ENCODE measurements at regions not wholly inside any gene's neighbourhood (a gene's known extent, or its start where the extent isn't known, plus 50 kb on each side); places are given as distances from the start of the nearest gene placed in this dataset.

DNA sequence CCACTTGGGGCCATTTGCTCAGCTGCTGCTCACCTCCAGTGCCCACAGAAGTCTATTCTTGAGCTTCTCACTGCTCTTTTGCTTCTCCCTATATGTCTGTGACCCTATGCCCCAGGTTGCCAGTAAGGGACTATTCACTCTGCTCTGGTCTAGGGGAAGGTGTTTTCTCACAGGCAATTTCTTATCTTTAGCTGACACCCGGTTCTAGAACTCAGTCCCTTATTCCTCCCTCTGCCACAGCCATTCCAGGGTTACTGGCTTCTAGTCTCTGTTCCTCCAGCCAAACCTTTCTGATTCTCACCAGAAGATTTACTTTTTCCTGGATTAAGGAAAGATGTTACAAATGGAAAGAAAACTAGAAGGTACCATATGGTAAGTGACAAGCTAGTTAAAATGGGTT is 574.0 kb downstream of the NTRK3 start:
- Mint-ChIP-seq H3K4me1 (ENCODE audit: low read depth) (peaks cover 12% of the 10 kb centered on the region), H3K9me3 (peaks cover 12% of the 10 kb centered on the region), H3K36me3 (ENCODE audit: low read depth) (no peaks in the 10 kb centered on the region), H3K27ac (no peak overlapping the region), H3K27me3 (no peaks in the 10 kb centered on the region), H3K4me3 (no peak overlapping the region)
- no peak for ATAC-seq (ENCODE audit: poor library complexity)
- TF ChIP-seq CTCF (IDR thresholded peaks at IDR 0.05), result no peak
- CTCF ChIA-PET, result no interaction called here
- Histone ChIP-seq H3K27me3 (ENCODE audit: control insufficient read depth in 1 of 2, insufficient read depth in 2 of 2, low read length in 2 of 2) (no peaks in the 10 kb centered on the region), H3K9me3 (ENCODE audit: control insufficient read depth in 1 of 2, insufficient read depth in 1 of 2, low read length in 2 of 2) (peaks cover 3 to 5% of the 10 kb centered on the region in 2 experiments), H3K4me1 (ENCODE audit: insufficient read depth, low read length) (peaks cover 17% of the 10 kb centered on the region), H3K36me3 (ENCODE audit: insufficient read depth, low read length) (no peaks in the 10 kb centered on the region), H3K27ac (ENCODE audit: low read depth in 1 of 2, low read length in 2 of 2) (no peak overlapping the region), H3K4me3 (ENCODE audit: low read length) (no peak overlapping the region)
- intact Hi-C loops (cut with DNase I, micrococcal nuclease), result no loop called here
- no peak for DNase-seq
- POLR2A ChIA-PET, result no interaction called here

GRCh38 chr15:87681104-87681503 is 575.4 kb downstream of the NTRK3 start:
- H3K36me3 ChIP-seq (ENCODE audit: insufficient read depth, low read length), result no peaks in the 10 kb centered on the region
- H3K27ac Mint-ChIP-seq, result no peak overlapping the region
- peaks cover 12% of the 10 kb centered on the region for H3K4me1 Mint-ChIP-seq (ENCODE audit: low read depth)
- H3K36me3 Mint-ChIP-seq (ENCODE audit: low read depth), result no peaks in the 10 kb centered on the region
- DNase-seq (peak in 3 of 14 experiments; percentile 9 to 59 (median 21)), ATAC-seq (ENCODE audit: poor library complexity) (peak; percentile 49)
- H3K9me3 Mint-ChIP-seq, result peaks cover 14% of the 10 kb centered on the region
- no peak overlapping the region for H3K4me3 ChIP-seq (ENCODE audit: low read length)
- no peak overlapping the region for H3K4me3 Mint-ChIP-seq
- POLR2A ChIA-PET, result no interaction called here
- H3K27me3 ChIP-seq (ENCODE audit: control insufficient read depth in 1 of 2, insufficient read depth in 2 of 2, low read length in 2 of 2), result no peaks in the 10 kb centered on the region
- peaks cover 17% of the 10 kb centered on the region for H3K4me1 ChIP-seq (ENCODE audit: insufficient read depth, low read length)
- CTCF ChIA-PET, result no interaction called here
- H3K27ac ChIP-seq (ENCODE audit: low read depth in 1 of 2, low read length in 2 of 2), result no peak overlapping the region
- intact Hi-C loops (cut with DNase I, micrococcal nuclease), result no loop called here
- no peaks in the 10 kb centered on the region for H3K27me3 Mint-ChIP-seq
- H3K9me3 ChIP-seq (ENCODE audit: control insufficient read depth in 1 of 2, insufficient read depth in 1 of 2, low read length in 2 of 2), result peaks cover 3 to 5% of the 10 kb centered on the region in 2 experiments
- TF ChIP-seq CTCF (IDR thresholded peaks at IDR 0.05), result no peak

GRCh38 chr15:87680208-87680607 is 576.3 kb downstream of the NTRK3 start:
- DNase-seq, result no peak
- Mint-ChIP-seq H3K4me1 (ENCODE audit: low read depth) (peaks cover 12% of the 10 kb centered on the region), H3K27ac (no peak overlapping the region), H3K36me3 (ENCODE audit: low read depth) (no peaks in the 10 kb centered on the region), H3K4me3 (no peak overlapping the region), H3K27me3 (no peaks in the 10 kb centered on the region), H3K9me3 (peaks cover 14% of the 10 kb centered on the region)
- H3K4me1 ChIP-seq (ENCODE audit: insufficient read depth, low read length), result peaks cover 17% of the 10 kb centered on the region
- H3K4me3 ChIP-seq (ENCODE audit: low read length), result no peak overlapping the region
- H3K27me3 ChIP-seq (ENCODE audit: control insufficient read depth in 1 of 2, insufficient read depth in 2 of 2, low read length in 2 of 2), result no peaks in the 10 kb centered on the region
- POLR2A ChIA-PET, result no interaction called here
- CTCF ChIA-PET, result no interaction called here
- intact Hi-C loops (cut with DNase I, micrococcal nuclease), result no loop called here
- no peak for TF ChIP-seq CTCF (IDR thresholded peaks at IDR 0.05)
- no peak overlapping the region for H3K27ac ChIP-seq (ENCODE audit: low read depth in 1 of 2, low read length in 2 of 2)
- no peaks in the 10 kb centered on the region for H3K36me3 ChIP-seq (ENCODE audit: insufficient read depth, low read length)
- ATAC-seq (ENCODE audit: poor library complexity), result no peak
- peaks cover 3 to 5% of the 10 kb centered on the region in 2 experiments for H3K9me3 ChIP-seq (ENCODE audit: control insufficient read depth in 1 of 2, insufficient read depth in 1 of 2, low read length in 2 of 2)

Data from CD4-positive, alpha-beta T cell (primary cell).